Ishikawa (cell line): ENCODE measurements at regions not wholly inside any gene's neighbourhood (a gene's known extent, or its start where the extent isn't known, plus 50 kb on each side); places are given as distances from the start of the nearest gene placed in this dataset.

Experiments used
- CEBPB ChIP-seq: IDR thresholded peaks from 2 replicates; pipeline ENCODE4 v1.6.1; 2012
- CREB1 ChIP-seq: IDR thresholded peaks from 2 replicates; pipeline ENCODE4 v1.6.1; 2012; ENCODE audit warnings: low read depth
- EGR1 ChIP-seq: IDR thresholded peaks from 2 replicates; pipeline ENCODE4 v1.6.1; 2012
- EP300 ChIP-seq: IDR thresholded peaks from 2 replicates; pipeline ENCODE4 v1.6.1; 2012; ENCODE audit warnings: borderline replicate concordance
- FOXM1 ChIP-seq: IDR thresholded peaks from 2 replicates; pipeline ENCODE4 v1.6.1; 2012; ENCODE audit warnings: low read depth, borderline replicate concordance
- NFIC ChIP-seq: IDR thresholded peaks from 2 replicates; pipeline ENCODE4 v1.6.1; 2012
- RAD21 ChIP-seq: IDR thresholded peaks from 2 replicates; pipeline ENCODE4 v1.6.1; 2012; ENCODE audit warnings: low read depth
- REST ChIP-seq: IDR thresholded peaks from 2 replicates; pipeline ENCODE4 v1.6.1; 2012; ENCODE audit warnings: low read depth, mild to moderate bottlenecking
- TAF1 ChIP-seq: IDR thresholded peaks from 2 replicates; pipeline ENCODE4 v1.6.1; 2012; ENCODE audit warnings: low read depth, mild to moderate bottlenecking
- TCF12 ChIP-seq: IDR thresholded peaks from 2 replicates; pipeline ENCODE4 v1.6.1; 2012; ENCODE audit warnings: low read depth
- TEAD4 ChIP-seq: IDR thresholded peaks from 2 replicates; pipeline ENCODE4 v1.6.1; 2012
- USF1 ChIP-seq: IDR thresholded peaks from 2 replicates; pipeline ENCODE4 v1.6.1; 2012
- YY1 ChIP-seq: IDR thresholded peaks from 2 replicates; pipeline ENCODE4 v1.6.1; 2012; ENCODE audit warnings: low read depth
- ZBTB7A ChIP-seq: IDR thresholded peaks from 2 replicates; pipeline ENCODE4 v1.6.1; 2012; ENCODE audit warnings: low read depth
- TF ChIP-seq, protein P1 (sequence below): IDR thresholded peaks from 2 replicates; pipeline ENCODE4 v1.6.1; 2012

GRCh38 chr19:30757837-30758617 is 385.8 kb downstream of the ZNF536 start:
- TF ChIP-seq REST = no peak
- TF ChIP-seq, protein P1, sequence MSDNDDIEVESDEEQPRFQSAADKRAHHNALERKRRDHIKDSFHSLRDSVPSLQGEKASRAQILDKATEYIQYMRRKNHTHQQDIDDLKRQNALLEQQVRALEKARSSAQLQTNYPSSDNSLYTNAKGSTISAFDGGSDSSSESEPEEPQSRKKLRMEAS = no peak
- no peak for TF ChIP-seq USF1
- TF ChIP-seq TAF1 = no peak
- TF ChIP-seq FOXM1 = no peak
- TF ChIP-seq RAD21 = no peak
- TF ChIP-seq CREB1 = no peak
- no peak for TF ChIP-seq NFIC
- no peak for TF ChIP-seq CEBPB
- no peak for TF ChIP-seq EP300
- TF ChIP-seq EGR1 = no peak
- no peak for TF ChIP-seq TEAD4

DNA sequence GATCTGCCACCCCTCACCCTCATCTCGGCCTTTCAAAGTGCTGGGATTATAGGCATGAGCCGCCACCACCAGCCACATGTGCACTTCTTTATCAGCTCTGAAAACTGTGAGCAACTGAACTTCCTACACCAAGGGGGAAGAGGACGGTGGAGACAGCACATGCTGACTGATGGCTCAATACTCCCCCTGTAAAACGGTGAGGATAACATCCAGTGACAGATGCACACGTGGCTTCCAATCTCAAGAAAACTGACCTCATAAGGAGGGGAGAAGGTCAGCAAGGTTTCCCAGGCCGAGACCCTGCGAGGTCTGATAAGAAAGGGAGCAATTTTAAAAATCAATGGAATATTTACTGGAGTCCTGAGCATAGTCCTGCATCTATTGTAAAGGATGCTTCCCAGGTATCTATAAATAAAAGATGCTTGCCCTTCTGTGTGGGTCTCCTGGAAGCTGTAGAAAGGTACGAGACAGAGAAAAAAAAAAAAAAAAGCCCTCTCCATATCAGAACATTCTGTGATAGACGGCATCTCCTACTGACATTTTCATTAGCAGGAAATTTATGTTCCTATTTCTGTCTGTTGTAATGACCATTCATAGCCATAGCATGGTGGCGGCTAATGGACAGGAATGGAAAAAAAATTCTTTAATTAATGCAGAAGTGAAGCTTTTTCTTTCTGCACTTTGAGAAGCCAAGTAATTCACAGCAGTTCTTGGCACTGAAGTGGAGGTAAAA is 385.1 kb downstream of the ZNF536 start:
- no peak for TF ChIP-seq EP300
- TF ChIP-seq TCF12 = no peak
- no peak for TF ChIP-seq USF1
- TF ChIP-seq CEBPB = no peak
- no peak for TF ChIP-seq RAD21
- TF ChIP-seq YY1 = no peak

DNA sequence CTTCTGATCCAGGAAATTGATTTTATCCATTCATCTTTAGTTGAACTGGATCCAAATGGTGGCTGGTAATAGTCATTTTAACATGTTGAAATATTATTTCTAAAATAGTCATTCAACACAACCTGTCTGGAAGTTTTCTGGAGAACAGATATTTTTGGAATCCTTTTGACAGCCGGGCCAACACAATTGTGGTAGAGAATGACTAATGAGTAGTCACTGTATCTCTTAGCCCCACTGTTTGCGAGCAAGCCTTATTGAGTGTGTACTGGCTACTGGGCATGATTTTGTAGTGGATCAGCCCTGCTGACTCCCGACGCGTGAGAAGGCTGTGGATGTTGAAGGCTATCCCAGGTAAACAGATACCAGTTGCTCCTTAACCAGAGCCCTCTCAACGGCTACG is 383.4 kb downstream of the ZNF536 start:
- TF ChIP-seq EGR1 = no peak
- no peak for TF ChIP-seq CREB1
- TF ChIP-seq CEBPB = no peak
- TF ChIP-seq TAF1 = no peak
- TF ChIP-seq TEAD4 = no peak
- no peak for TF ChIP-seq YY1

DNA sequence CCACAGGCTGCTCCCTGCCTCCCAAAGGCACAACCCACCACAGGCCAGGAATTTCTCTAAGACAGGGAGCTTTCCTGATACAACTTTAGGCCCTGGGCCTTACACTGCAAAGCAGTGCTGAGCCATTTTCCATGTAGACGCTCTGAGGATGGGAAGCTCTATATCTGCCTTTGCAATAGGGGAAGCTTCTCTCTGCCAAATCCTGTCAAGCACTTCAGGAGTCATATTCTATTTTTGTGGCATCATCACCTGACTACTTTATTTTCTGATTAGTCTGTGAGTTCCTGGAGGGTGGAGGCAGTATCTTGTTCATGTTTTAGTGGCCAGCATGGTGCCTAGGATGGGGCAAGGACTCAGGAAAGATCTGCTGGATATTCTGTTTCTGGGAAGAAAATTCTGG is 382.0 kb downstream of the ZNF536 start:
- TF ChIP-seq USF1 = no peak
- no peak for TF ChIP-seq EP300
- no peak for TF ChIP-seq RAD21
- TF ChIP-seq TEAD4 = no peak
- TF ChIP-seq, protein P1 = no peak
- TF ChIP-seq CREB1 = no peak
- TF ChIP-seq NFIC = no peak

- TF ChIP-seq TEAD4 = no peak
- no peak for TF ChIP-seq REST
- no peak for TF ChIP-seq CREB1
Observed at GRCh38 chr19:30752876-30753275, 380.7 kb downstream of the ZNF536 start.

GRCh38 chr19:30752201-30752600 is 380.0 kb downstream of the ZNF536 start:
- no peak for TF ChIP-seq YY1
- TF ChIP-seq EGR1 = no peak
- no peak for TF ChIP-seq EP300
- no peak for TF ChIP-seq ZBTB7A
- no peak for TF ChIP-seq CEBPB
- no peak for TF ChIP-seq TEAD4
- TF ChIP-seq NFIC = no peak
- no peak for TF ChIP-seq CREB1
- no peak for TF ChIP-seq REST
